ENCODE measurements at regions not wholly inside any gene's neighbourhood (a gene's known extent, or its start where the extent isn't known, plus 50 kb on each side); places are given as distances from the start of the nearest gene placed in this dataset.

- Histone ChIP-seq H3K27me3 (no peaks in the 10 kb centered on the region), H3K27ac (no peak overlapping the region), H3K36me3 (no peaks in the 10 kb centered on the region), H3K9me3 (no peaks in the 10 kb centered on the region), H3K4me1 (peaks cover 6% of the 10 kb centered on the region), H3K4me3 (no peak overlapping the region)
- intact Hi-C loops (cut with DNase I): no loop called here
- DNase-seq (ENCODE audit: extremely low spot score in 2 of 2): no peak
- TF ChIP-seq POLR2A (IDR thresholded peaks at IDR 0.05): no peak
- TF ChIP-seq POLR2AphosphoS5 (IDR thresholded peaks at IDR 0.05; ENCODE audit: insufficient read depth in 1 of 2, low read depth in 1 of 2): no peak
- TF ChIP-seq, protein P1, sequence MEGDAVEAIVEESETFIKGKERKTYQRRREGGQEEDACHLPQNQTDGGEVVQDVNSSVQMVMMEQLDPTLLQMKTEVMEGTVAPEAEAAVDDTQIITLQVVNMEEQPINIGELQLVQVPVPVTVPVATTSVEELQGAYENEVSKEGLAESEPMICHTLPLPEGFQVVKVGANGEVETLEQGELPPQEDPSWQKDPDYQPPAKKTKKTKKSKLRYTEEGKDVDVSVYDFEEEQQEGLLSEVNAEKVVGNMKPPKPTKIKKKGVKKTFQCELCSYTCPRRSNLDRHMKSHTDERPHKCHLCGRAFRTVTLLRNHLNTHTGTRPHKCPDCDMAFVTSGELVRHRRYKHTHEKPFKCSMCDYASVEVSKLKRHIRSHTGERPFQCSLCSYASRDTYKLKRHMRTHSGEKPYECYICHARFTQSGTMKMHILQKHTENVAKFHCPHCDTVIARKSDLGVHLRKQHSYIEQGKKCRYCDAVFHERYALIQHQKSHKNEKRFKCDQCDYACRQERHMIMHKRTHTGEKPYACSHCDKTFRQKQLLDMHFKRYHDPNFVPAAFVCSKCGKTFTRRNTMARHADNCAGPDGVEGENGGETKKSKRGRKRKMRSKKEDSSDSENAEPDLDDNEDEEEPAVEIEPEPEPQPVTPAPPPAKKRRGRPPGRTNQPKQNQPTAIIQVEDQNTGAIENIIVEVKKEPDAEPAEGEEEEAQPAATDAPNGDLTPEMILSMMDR (IDR thresholded peaks at IDR 0.05): no peak
These were observed 902.3 kb upstream of the MIR17HG start for GRCh38 chr13:90445179-90445578.

GRCh38 chr13:90447034-90447733 is 900.3 kb upstream of the MIR17HG start:
- H3K27ac ChIP-seq: no peak overlapping the region
- no peaks in the 10 kb centered on the region for H3K9me3 ChIP-seq
- peaks cover 6% of the 10 kb centered on the region for H3K4me1 ChIP-seq
- no peaks in the 10 kb centered on the region for H3K36me3 ChIP-seq
- H3K4me3 ChIP-seq: no peak overlapping the region
- DNase-seq (ENCODE audit: extremely low spot score in 2 of 2): no peak
- no peak for TF ChIP-seq POLR2A (IDR thresholded peaks at IDR 0.05)
- no peak for TF ChIP-seq POLR2AphosphoS5 (IDR thresholded peaks at IDR 0.05; ENCODE audit: insufficient read depth in 1 of 2, low read depth in 1 of 2)
- TF ChIP-seq, protein P1 (IDR thresholded peaks at IDR 0.05): no peak
- intact Hi-C loops (cut with DNase I): no loop called here
- H3K27me3 ChIP-seq: no peaks in the 10 kb centered on the region

DNA sequence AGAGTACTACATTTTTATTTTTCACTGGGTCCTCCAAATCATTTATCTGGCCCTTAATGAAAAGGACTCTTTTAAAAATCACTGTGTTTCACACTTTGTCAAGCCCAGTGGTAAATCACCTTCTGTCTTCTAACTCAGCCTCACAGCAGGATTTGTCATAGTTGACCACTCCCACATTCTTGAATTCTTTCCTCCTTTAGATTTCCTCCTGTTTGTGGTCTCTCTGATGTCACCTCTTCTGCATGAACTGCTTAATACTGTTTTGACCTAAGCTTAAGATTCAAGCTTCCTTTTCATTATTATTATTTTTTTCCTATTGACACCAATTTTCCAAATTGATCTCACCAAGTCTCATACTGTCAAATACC is 899.8 kb upstream of the MIR17HG start:
- intact Hi-C loops (cut with DNase I): no loop called here
- peaks cover 6% of the 10 kb centered on the region for H3K4me1 ChIP-seq
- no peak overlapping the region for H3K27ac ChIP-seq
- no peak overlapping the region for H3K4me3 ChIP-seq
- no peaks in the 10 kb centered on the region for H3K27me3 ChIP-seq
- H3K36me3 ChIP-seq: no peaks in the 10 kb centered on the region
- no peak for DNase-seq (ENCODE audit: extremely low spot score in 2 of 2)
- no peaks in the 10 kb centered on the region for H3K9me3 ChIP-seq
- TF ChIP-seq POLR2AphosphoS5 (IDR thresholded peaks at IDR 0.05; ENCODE audit: insufficient read depth in 1 of 2, low read depth in 1 of 2) (no peak), POLR2A (IDR thresholded peaks at IDR 0.05) (no peak)
- TF ChIP-seq, protein P1 (IDR thresholded peaks at IDR 0.05): no peak

DNA sequence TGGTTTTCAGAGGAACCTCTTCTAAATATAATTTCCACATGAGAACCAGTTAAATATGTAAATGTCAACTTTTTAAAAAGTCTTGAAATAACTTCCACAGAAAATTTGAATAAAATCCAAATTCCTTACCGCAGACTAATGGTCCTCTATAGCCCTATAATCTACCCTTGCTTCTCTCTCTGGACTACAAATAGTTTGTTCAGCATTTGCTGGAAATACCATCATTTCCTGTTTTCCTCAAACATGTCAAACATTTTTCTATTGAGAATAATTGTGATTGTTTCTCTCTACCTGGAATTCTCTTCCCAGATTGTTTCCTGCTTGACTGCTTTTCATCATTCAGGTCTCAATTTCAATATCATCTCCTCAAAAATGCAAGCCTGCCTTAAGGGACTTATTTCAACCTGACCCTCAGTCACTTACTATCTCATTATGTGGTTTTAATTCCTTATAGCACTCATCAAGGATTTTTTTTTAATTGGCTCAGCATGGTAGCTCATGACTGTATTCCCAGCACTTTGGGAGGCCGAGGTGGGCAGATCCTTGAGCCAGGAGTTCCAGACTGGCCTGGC is 898.9 kb upstream of the MIR17HG start:
- Histone ChIP-seq H3K4me3 (no peak overlapping the region), H3K27me3 (no peaks in the 10 kb centered on the region), H3K4me1 (peaks cover 6% of the 10 kb centered on the region), H3K27ac (no peak overlapping the region), H3K36me3 (no peaks in the 10 kb centered on the region), H3K9me3 (no peaks in the 10 kb centered on the region)
- TF ChIP-seq, protein P1 (IDR thresholded peaks at IDR 0.05): no peak
- TF ChIP-seq POLR2AphosphoS5 (IDR thresholded peaks at IDR 0.05; ENCODE audit: insufficient read depth in 1 of 2, low read depth in 1 of 2) (no peak), POLR2A (IDR thresholded peaks at IDR 0.05) (no peak)
- no peak for DNase-seq (ENCODE audit: extremely low spot score in 2 of 2)
- intact Hi-C loops (cut with DNase I): no loop called here

DNA sequence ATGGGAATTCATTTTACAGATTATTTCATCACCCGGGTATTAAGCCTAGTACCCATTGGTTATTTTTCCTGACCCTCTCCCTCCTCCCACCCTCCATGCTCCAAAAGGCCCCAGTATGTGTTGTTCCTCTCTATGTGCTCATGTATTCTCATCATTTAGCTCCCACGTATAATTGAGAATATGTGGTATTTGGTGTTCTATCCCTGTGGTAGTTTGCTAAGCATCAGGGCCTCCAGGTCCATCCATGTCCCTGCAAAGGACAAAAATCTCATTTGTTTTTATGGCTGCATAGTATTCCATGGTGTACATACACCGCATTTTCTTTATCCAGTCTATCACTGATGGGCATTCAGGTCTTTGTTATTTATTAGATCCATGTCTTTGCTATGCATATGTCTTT is 894.1 kb upstream of the MIR17HG start:
- Histone ChIP-seq H3K36me3 (no peaks in the 10 kb centered on the region), H3K27ac (no peak overlapping the region), H3K4me1 (no peaks in the 10 kb centered on the region), H3K27me3 (no peaks in the 10 kb centered on the region), H3K9me3 (no peaks in the 10 kb centered on the region), H3K4me3 (no peak overlapping the region)
- intact Hi-C loops (cut with DNase I): no loop called here
- no peak for DNase-seq (ENCODE audit: extremely low spot score in 2 of 2)
- TF ChIP-seq POLR2A (IDR thresholded peaks at IDR 0.05) (no peak), POLR2AphosphoS5 (IDR thresholded peaks at IDR 0.05; ENCODE audit: insufficient read depth in 1 of 2, low read depth in 1 of 2) (no peak)
- TF ChIP-seq, protein P1 (IDR thresholded peaks at IDR 0.05): no peak

Measured in vagina (tissue), 2 donors.